H9 (cell line): ENCODE measurements at regions not wholly inside any gene's neighbourhood (a gene's known extent, or its start where the extent isn't known, plus 50 kb on each side); places are given as distances from the start of the nearest gene placed in this dataset.

Experiments
- DNase-seq: peaks from one replicate; pipeline ENCODE4 v3.0.0-alpha.2; 2017
- H2AFZ ChIP-seq: one replicate; pipeline ENCODE4 v1.6.1; 2013; ENCODE audit warnings: mild to moderate bottlenecking, low read length, control low read depth, moderate library complexity
- H2AK5ac ChIP-seq: 2 replicates; pipeline ENCODE4 v1.6.1; 2013; ENCODE audit warnings: low read length, control low read depth, mixed read lengths; ENCODE audit not compliant: insufficient read length
- H2BK120ac ChIP-seq: one replicate; pipeline ENCODE4 v1.6.1; 2013; ENCODE audit warnings: low read depth, mild to moderate bottlenecking, low read length, control low read depth, inconsistent platforms; ENCODE audit not compliant: poor library complexity, severe bottlenecking
- H2BK12ac ChIP-seq: 2 replicates; pipeline ENCODE4 v1.6.1; 2013; ENCODE audit warnings: low read length, control low read depth, mixed read lengths, low read depth; ENCODE audit not compliant: insufficient read length
- H2BK15ac ChIP-seq: 2 replicates; pipeline ENCODE4 v1.6.1; 2013; ENCODE audit warnings: low read depth, low read length, control low read depth
- H2BK20ac ChIP-seq: one replicate; pipeline ENCODE4 v1.6.1; 2013; ENCODE audit warnings: low read depth, mild to moderate bottlenecking, low read length, control low read depth, inconsistent platforms; ENCODE audit not compliant: poor library complexity, severe bottlenecking
- H2BK5ac ChIP-seq: 2 replicates; pipeline ENCODE4 v1.6.1; 2013; ENCODE audit warnings: low read length, control low read depth, mixed read lengths; ENCODE audit not compliant: insufficient read length
- H3K14ac ChIP-seq: 2 replicates; pipeline ENCODE4 v1.6.1; 2013; ENCODE audit warnings: low read length, control low read depth; ENCODE audit not compliant: insufficient read depth
- H3K18ac ChIP-seq: 2 replicates; pipeline ENCODE4 v1.6.1; 2013; ENCODE audit warnings: low read depth, mild to moderate bottlenecking, mixed read lengths, low read length, control low read depth; ENCODE audit not compliant: insufficient read length
- H3K23ac ChIP-seq: 2 replicates; pipeline ENCODE4 v1.6.1; 2013; ENCODE audit warnings: low read length, control low read depth, mixed read lengths, low read depth; ENCODE audit not compliant: insufficient read length
- H3K23me2 ChIP-seq: 2 replicates; pipeline ENCODE4 v1.6.1; 2013; ENCODE audit warnings: low read depth, mild to moderate bottlenecking, mixed read lengths, low read length, control low read depth; ENCODE audit not compliant: insufficient read length, poor library complexity, severe bottlenecking
- H3K27ac ChIP-seq: 2 replicates; pipeline ENCODE4 v1.5.1; 2013; ENCODE audit warnings: low read length, control low read depth, mixed read lengths, low read depth; ENCODE audit not compliant: insufficient read length
- H3K27me3 ChIP-seq: 2 replicates; pipeline ENCODE4 v1.6.1; 2013; ENCODE audit warnings: low read length, control low read depth, inconsistent platforms; ENCODE audit not compliant: insufficient read depth
- H3K4ac ChIP-seq: 2 replicates; pipeline ENCODE4 v1.6.1; 2013; ENCODE audit warnings: low read depth, mild to moderate bottlenecking, control low read depth, inconsistent platforms, low read length, moderate library complexity
- H3K4me1 ChIP-seq: 2 replicates; pipeline ENCODE4 v1.6.1; 2013; ENCODE audit warnings: low read length, control low read depth, inconsistent platforms; ENCODE audit not compliant: insufficient read depth
- H3K4me2 ChIP-seq: 2 replicates; pipeline ENCODE4 v1.6.1; 2013; ENCODE audit warnings: low read length, control low read depth, mixed read lengths; ENCODE audit not compliant: insufficient read length, insufficient read depth
- H3K56ac ChIP-seq: 2 replicates; pipeline ENCODE4 v1.6.1; 2013; ENCODE audit warnings: low read depth, mild to moderate bottlenecking, mixed read lengths, low read length, control low read depth; ENCODE audit not compliant: insufficient read length
- H3K79me1 ChIP-seq: 2 replicates; pipeline ENCODE4 v1.6.1; 2013; ENCODE audit warnings: low read depth, mild to moderate bottlenecking, moderate library complexity, low read length, control low read depth, inconsistent platforms; ENCODE audit not compliant: insufficient read depth, poor library complexity, severe bottlenecking
- H3K79me2 ChIP-seq: 2 replicates; pipeline ENCODE4 v1.6.1; 2013; ENCODE audit warnings: low read length, control low read depth, inconsistent platforms; ENCODE audit not compliant: insufficient read depth
- H3K9ac ChIP-seq: 2 replicates; pipeline ENCODE4 v1.6.1; 2013; ENCODE audit warnings: low read length, control low read depth, mixed read lengths; ENCODE audit not compliant: insufficient read length; ENCODE audit errors: extremely low read depth
- H3K9me3 ChIP-seq: one replicate; pipeline ENCODE4 v1.6.1; 2013; ENCODE audit warnings: low read depth, low read length, inconsistent platforms; ENCODE audit not compliant: control insufficient read depth
- H3T11ph ChIP-seq: one replicate; pipeline ENCODE4 v1.6.1; 2013; ENCODE audit warnings: mild to moderate bottlenecking, low read length, control low read depth, inconsistent platforms
- H4K20me1 ChIP-seq: one replicate; pipeline ENCODE4 v1.6.1; 2013; ENCODE audit not compliant: control insufficient read depth, insufficient read length, insufficient read depth
- H4K5ac ChIP-seq: 2 replicates; pipeline ENCODE4 v1.6.1; 2013; ENCODE audit warnings: low read depth, mild to moderate bottlenecking, mixed read lengths, low read length, control low read depth; ENCODE audit not compliant: insufficient read length
- H4K8ac ChIP-seq: replicated peaks from 2 replicates; pipeline ENCODE4 v1.6.1; 2013; ENCODE audit warnings: low read length, control low read depth, mixed read lengths, low read depth; ENCODE audit not compliant: insufficient read length
- H4K91ac ChIP-seq: 2 replicates; pipeline ENCODE4 v1.6.1; 2013; ENCODE audit warnings: low read depth, mild to moderate bottlenecking, moderate library complexity, mixed read lengths, low read length, control low read depth; ENCODE audit not compliant: insufficient read length
- H3K27ac Mint-ChIP-seq, 3 experiments: 2 replicates in 2 of 3; 3 replicates in 1 of 3; pipeline ENCODE4 v1.8.0; 2020 to 2021; ENCODE audit warnings: mixed read lengths in 3 of 3, mild to moderate bottlenecking in 1 of 3, moderate library complexity in 1 of 3
- H3K27me3 Mint-ChIP-seq: 2 replicates; pipeline ENCODE4 v1.8.0; 2021; ENCODE audit warnings: low read depth, mild to moderate bottlenecking, moderate library complexity, mixed read lengths
- H3K36me3 Mint-ChIP-seq, 3 experiments: 2 replicates in 2 of 3; 3 replicates in 1 of 3; pipeline ENCODE4 v1.8.0; 2020 to 2021; ENCODE audit warnings: low read depth in 3 of 3, mixed read lengths in 3 of 3; ENCODE audit not compliant: insufficient read depth in 1 of 3
- H3K4me1 Mint-ChIP-seq, 2 experiments: 2 replicates each; pipeline ENCODE4 v1.8.0; 2020; ENCODE audit warnings: mixed read lengths in 2 of 2
- H3K4me3 Mint-ChIP-seq, 2 experiments: 2 replicates in 1 of 2; 3 replicates in 1 of 2; pipeline ENCODE4 v1.8.0; 2020 to 2021; ENCODE audit warnings: mild to moderate bottlenecking in 2 of 2, mixed read lengths in 2 of 2, moderate library complexity in 1 of 2
- H3K9me3 Mint-ChIP-seq, 2 experiments: 2 replicates in 1 of 2; 3 replicates in 1 of 2; pipeline ENCODE4 v1.8.0; 2020; ENCODE audit warnings: mild to moderate bottlenecking in 2 of 2, mixed read lengths in 2 of 2, moderate library complexity in 1 of 2
- WGBS: extraction: QIAGEN DNeasy Blood & Tissue Kit; methylation state at CpG from one replicate; pipeline ENCODE4 v1.1.7; 2013; ENCODE audit warnings: missing lambda C conversion rate, low lambda C conversion rate, mixed read lengths; ENCODE audit not compliant: insufficient read length; ENCODE audit errors: extremely low coverage; 5-methylcytosine and 5-hydroxymethylcytosine counted together
- TF ChIP-seq, protein P1 (sequence below): fragments of 200-600 bp; sonication (generic); conservative IDR thresholded peaks from 3 replicates; pipeline ENCODE4 v1.8.0; 2021; ENCODE audit warnings: antibody characterized with exemption, mild to moderate bottlenecking

GRCh38 chr17:73850426-73850825 lies 206.2 kb upstream of the SDK2 start:
- Histone ChIP-seq H3K4me2 (no peak overlapping the region), H3T11ph (no peak overlapping the region), H3K56ac (no peak overlapping the region), H4K5ac (no peak overlapping the region), H3K9ac (no peak overlapping the region), H2AFZ (no peak overlapping the region), H4K20me1 (no peaks in the 10 kb centered on the region), H2BK12ac (no peak overlapping the region), H3K79me1 (no peaks in the 10 kb centered on the region), H3K4ac (no peak overlapping the region), H3K79me2 (no peaks in the 10 kb centered on the region), H3K4me1 (no peaks in the 10 kb centered on the region), H3K27ac (no peak overlapping the region), H3K9me3 (no peaks in the 10 kb centered on the region), H2BK20ac (no peak overlapping the region), H3K18ac (no peak overlapping the region), H2BK120ac (no peak overlapping the region), H4K91ac (no peak overlapping the region), H3K23me2 (no peaks in the 10 kb centered on the region), H3K27me3 (no peaks in the 10 kb centered on the region), H3K14ac (no peak overlapping the region), H2BK5ac (no peak overlapping the region), H4K8ac (no peak overlapping the region), H2AK5ac (no peak overlapping the region), H3K23ac (no peak overlapping the region), H2BK15ac (no peak overlapping the region)
- DNase-seq: no peak
- Mint-ChIP-seq H3K4me1 (no peaks in the 10 kb centered on the region), H3K9me3 (peaks cover 13 to 16% of the 10 kb centered on the region in 2 experiments; a peak in 4 of 5 replicates), H3K4me3 (no peak overlapping the region), H3K36me3 (no peaks in the 10 kb centered on the region; a peak in 2 of 7 replicates), H3K27me3 (peaks cover 10% of the 10 kb centered on the region), H3K27ac (no peak overlapping the region)
- no CpG with 5 or more reads among the region's 3 CpGs for WGBS
- TF ChIP-seq, protein P1, sequence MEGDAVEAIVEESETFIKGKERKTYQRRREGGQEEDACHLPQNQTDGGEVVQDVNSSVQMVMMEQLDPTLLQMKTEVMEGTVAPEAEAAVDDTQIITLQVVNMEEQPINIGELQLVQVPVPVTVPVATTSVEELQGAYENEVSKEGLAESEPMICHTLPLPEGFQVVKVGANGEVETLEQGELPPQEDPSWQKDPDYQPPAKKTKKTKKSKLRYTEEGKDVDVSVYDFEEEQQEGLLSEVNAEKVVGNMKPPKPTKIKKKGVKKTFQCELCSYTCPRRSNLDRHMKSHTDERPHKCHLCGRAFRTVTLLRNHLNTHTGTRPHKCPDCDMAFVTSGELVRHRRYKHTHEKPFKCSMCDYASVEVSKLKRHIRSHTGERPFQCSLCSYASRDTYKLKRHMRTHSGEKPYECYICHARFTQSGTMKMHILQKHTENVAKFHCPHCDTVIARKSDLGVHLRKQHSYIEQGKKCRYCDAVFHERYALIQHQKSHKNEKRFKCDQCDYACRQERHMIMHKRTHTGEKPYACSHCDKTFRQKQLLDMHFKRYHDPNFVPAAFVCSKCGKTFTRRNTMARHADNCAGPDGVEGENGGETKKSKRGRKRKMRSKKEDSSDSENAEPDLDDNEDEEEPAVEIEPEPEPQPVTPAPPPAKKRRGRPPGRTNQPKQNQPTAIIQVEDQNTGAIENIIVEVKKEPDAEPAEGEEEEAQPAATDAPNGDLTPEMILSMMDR: no peak
